ENCODE measurements at regions not wholly inside any gene's neighbourhood (a gene's known extent, or its start where the extent isn't known, plus 50 kb on each side); places are given as distances from the start of the nearest gene placed in this dataset.

DNA sequence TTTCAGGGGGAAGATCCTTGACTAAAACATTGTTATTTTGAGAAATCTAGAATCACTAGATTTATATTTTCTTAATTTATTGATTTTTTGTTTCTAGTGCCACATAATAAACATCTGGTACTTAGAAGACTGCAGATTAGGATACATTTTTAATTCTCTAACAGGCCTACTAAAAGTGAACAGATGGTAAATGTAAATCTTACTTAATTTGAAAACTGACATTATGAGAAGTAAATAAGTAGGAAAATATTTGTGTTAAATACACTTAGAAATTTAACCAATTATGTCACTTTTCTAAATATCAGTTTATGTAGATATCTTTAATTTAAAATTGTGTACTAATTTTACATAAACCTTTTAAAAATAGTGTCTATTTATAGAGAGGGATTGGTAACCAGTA lies 2255.6 kb upstream of the PCDH20 start:
- no peak overlapping the region for H3K4me3 ChIP-seq (ENCODE audit: low read depth, low read length)
- TF ChIP-seq, protein P1, sequence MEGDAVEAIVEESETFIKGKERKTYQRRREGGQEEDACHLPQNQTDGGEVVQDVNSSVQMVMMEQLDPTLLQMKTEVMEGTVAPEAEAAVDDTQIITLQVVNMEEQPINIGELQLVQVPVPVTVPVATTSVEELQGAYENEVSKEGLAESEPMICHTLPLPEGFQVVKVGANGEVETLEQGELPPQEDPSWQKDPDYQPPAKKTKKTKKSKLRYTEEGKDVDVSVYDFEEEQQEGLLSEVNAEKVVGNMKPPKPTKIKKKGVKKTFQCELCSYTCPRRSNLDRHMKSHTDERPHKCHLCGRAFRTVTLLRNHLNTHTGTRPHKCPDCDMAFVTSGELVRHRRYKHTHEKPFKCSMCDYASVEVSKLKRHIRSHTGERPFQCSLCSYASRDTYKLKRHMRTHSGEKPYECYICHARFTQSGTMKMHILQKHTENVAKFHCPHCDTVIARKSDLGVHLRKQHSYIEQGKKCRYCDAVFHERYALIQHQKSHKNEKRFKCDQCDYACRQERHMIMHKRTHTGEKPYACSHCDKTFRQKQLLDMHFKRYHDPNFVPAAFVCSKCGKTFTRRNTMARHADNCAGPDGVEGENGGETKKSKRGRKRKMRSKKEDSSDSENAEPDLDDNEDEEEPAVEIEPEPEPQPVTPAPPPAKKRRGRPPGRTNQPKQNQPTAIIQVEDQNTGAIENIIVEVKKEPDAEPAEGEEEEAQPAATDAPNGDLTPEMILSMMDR (IDR thresholded peaks at IDR 0.05; ENCODE audit: borderline replicate concordance, insufficient read depth, low read depth, low read length), result no peak

DNA sequence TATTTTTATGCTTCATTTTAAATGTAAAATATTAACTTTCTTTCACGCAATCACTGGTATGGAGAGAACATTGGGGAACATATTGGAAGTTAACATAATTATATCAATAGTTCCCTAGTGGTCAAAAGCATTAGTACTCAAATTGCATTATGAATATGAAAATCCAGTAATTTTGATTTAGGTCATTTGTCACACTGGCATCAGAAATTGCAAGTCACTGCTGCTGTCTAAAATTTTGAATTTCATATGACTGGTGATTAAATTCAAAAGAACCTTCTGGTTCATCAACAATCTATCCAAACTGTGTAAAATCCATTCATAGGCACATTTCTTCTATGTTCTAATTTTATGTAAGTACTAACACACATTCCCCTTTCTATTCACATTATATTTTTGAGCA lies 2235.7 kb upstream of the PCDH20 start:
- TF ChIP-seq, protein P1 (IDR thresholded peaks at IDR 0.05; ENCODE audit: borderline replicate concordance, insufficient read depth, low read depth, low read length), result no peak

DNA sequence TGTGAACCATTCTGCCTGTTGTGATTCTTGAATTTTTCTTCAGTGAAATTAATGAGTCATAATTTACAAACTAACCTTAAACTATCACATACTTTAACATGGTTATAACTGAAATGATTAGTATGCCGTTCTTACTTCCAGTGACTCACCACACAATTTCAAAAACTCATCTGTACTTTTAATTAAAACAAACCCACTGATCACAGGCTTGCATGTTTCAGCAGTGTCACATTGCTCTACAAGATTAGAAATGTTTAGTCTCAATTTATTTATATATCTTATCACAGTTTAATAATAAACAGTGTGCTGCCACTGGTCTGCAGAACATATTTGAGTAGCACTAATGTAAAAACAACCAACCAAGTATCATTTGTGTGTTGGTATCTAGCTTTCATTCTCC lies 2227.9 kb upstream of the PCDH20 start:
- TF ChIP-seq, protein P1 (IDR thresholded peaks at IDR 0.05; ENCODE audit: borderline replicate concordance, insufficient read depth, low read depth, low read length), result no peak
- H3K4me3 ChIP-seq (ENCODE audit: low read depth, low read length), result no peak overlapping the region

More for the DNA sequence above, 2235.7 kb upstream of the PCDH20 start:
- no peak overlapping the region for H3K4me3 ChIP-seq (ENCODE audit: low read depth, low read length)

DNA sequence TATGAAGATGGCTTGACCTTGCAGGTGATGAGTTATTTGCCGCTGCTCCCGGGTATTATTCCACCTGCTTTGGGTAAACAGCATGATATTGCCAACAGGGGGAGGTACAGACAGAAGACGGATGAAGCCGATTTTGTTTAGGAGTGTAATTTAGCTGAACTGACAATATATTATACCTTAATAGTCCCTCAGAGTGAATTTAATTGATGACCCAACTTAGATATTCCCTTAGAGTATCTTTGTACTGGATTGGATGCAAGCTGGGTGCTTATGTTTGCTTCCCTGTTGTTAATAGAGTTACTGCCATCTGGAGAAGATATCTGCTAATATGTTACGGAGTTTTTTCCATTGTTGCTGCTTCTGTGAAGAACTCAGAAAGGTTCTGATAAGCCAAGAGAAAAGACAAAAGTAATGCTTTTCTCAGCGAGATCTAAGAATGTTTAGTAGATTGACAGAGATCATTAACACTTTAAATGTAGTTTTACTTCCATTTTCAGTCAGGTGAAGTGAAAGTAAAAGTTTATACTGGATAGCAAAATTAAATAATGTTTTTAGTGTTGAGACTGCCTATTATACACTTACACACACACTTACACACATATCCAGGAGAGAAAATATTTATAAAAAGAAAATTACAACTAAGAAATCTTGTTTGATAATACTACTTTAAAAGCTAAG lies 2220.8 kb upstream of the PCDH20 start:
- TF ChIP-seq, protein P1 (IDR thresholded peaks at IDR 0.05; ENCODE audit: borderline replicate concordance, insufficient read depth, low read depth, low read length), result peak; percentile 11; the same call in 1 of the 2 replicates
- peak overlapping the region; percentile 11 for H3K4me3 ChIP-seq (ENCODE audit: low read depth, low read length)

DNA sequence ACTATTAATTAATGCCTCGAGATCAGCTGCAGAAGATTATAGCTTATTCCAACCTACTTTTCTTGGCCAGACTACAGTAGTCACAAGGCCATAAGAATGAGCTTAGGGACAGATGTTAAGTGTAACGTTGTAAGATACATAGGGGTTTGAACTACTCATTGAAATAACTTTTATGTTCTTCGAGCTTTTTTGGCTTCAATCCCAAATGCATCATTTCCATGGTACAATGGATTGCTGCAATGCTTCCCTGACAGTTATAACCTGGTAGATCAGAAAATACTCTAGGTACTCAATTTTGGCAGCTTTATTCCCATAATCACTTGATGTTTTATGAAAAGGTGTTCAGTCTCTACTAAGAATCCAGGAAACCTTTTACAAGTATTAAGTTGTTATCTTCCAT lies 2216.7 kb upstream of the PCDH20 start:
- TF ChIP-seq, protein P1 (IDR thresholded peaks at IDR 0.05; ENCODE audit: borderline replicate concordance, insufficient read depth, low read depth, low read length), result no peak
- H3K4me3 ChIP-seq (ENCODE audit: low read depth, low read length), result no peak overlapping the region

- H3K4me3 ChIP-seq (ENCODE audit: low read depth, low read length), result no peak overlapping the region
- TF ChIP-seq, protein P1 (IDR thresholded peaks at IDR 0.05; ENCODE audit: borderline replicate concordance, insufficient read depth, low read depth, low read length), result no peak
Observed at GRCh38 chr13:63631006-63631405, 2215.4 kb upstream of the PCDH20 start.

- TF ChIP-seq, protein P1 (IDR thresholded peaks at IDR 0.05; ENCODE audit: borderline replicate concordance, insufficient read depth, low read depth, low read length), result no peak
- no peak overlapping the region for H3K4me3 ChIP-seq (ENCODE audit: low read depth, low read length)
Observed at GRCh38 chr13:63629591-63629990, 2213.9 kb upstream of the PCDH20 start.
